GM19397 (cell line): ENCODE measurements at regions not wholly inside any gene's neighbourhood (a gene's known extent, or its start where the extent isn't known, plus 50 kb on each side); places are given as distances from the start of the nearest gene placed in this dataset.
A peak's percentile ranks its signal among the peaks of the same experiment; 100 is the strongest.
"Not testable (repeated sequence)": the region's sequence is repeated elsewhere in the genome, so short reads cannot be mapped to it uniquely, and the experiment has no call there.

Source experiments
- ATAC-seq: cut with Tn5 transposase; IDR thresholded peaks from one replicate; pipeline ENCODE4 v1.9.1; 2021; ENCODE audit warnings: mild to moderate bottlenecking, moderate library complexity; ENCODE audit not compliant: unreplicated experiment

DNA sequence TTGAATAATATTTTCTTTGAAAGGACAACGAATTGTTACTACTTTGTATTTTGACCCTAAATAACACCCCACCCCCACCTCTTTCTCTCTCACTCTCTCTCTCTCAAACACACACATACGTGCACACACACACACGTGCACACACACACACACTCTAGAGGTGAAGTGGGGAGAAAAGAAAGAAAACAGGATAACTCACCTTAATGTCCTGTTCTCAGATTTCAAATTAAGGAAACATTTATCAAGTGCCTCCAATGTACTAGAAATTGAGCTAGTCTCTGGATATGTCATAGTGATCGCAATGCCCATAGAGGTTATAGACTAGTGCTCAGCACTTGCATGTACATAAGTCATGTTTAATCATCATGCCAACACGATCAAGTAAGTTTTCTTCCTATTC, 1483.6 kb upstream of the SEL1L start:
- no peak for ATAC-seq

DNA sequence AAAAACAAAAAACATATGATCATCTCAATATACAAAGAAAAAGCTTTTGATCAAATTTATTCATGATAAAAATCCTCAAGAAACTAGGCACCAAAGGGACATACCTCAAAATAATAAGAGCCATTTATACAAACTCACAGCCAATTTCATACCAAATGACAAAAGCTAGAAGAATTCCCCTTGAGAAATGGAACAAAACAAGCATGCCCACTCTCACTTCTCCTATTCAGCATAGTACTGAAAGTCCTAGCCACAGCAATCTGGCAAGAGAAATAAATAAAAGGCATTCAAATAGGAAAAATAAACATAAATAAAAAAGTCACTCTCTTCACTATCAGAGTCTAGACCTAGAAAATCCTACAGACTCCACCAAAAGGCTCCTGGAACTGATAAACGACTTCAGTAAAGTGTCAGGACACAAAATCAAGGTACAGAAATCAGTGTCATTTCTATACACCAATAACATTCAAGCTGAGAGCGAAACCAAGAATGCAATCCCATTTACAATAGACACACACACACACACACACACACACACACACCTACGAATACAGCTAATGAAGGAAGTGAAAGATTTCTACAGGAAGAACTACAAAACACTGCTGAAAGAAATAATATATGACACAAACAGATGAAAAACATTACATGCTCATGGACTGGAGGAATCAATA, 1486.2 kb upstream of the SEL1L start:
- no peak for ATAC-seq

DNA sequence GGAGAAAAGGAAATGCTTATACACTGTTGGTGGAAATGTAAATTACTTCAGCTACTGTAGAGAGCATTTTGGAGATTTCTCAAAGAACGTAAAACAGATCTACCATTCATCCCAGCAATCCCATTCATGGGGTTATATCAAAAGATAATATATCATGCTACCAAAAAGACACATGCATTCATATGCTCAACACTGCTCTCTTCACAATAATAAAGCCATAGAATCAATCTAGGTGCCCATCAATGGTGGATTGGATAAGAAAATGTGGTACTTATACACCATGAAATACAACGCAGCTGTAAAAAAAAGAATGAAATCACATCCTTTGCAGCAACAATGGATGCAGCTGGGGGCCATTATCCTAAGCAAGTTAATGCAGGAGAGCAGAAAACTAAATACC, 1487.7 kb upstream of the SEL1L start:
- ATAC-seq, result no peak

DNA sequence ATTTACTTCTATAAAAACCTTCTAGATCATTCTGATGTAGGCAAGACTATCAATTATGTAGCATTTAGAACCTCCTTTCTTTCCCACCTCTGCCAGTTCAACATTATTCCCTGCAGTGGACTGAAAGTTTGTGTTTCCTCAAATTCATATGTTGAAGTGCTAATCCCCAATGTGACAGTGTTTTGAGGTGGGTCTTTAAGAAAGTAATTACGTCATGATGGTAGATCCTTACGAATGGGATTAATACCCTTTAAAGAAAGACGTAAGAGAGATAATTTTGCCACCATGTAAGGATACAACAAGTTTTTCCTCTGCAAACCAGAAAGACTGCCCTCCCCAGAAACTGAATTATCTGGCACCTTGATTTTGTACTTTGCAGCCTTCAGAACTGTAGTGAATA, 1489.7 kb upstream of the SEL1L start:
- no peak for ATAC-seq

DNA sequence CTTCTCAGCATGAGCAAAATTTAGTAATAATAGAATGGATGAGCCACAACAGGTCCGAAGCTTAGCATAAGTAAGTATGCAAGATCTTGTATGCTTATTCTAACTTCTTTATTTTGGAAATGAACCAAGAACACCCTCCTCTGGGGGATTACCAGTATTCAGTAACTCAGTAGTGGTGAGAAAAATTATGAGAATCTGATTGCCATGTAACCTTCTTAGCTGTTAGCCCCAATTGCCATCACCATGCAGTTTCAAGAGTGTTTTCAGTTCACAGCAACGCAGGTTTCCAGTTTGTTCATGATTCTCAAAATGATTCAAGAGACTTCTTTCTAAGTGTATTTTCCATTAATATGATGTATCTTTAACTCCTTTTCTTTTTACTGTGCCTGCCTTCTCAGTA, 1507.6 kb upstream of the SEL1L start:
- ATAC-seq, result no peak

DNA sequence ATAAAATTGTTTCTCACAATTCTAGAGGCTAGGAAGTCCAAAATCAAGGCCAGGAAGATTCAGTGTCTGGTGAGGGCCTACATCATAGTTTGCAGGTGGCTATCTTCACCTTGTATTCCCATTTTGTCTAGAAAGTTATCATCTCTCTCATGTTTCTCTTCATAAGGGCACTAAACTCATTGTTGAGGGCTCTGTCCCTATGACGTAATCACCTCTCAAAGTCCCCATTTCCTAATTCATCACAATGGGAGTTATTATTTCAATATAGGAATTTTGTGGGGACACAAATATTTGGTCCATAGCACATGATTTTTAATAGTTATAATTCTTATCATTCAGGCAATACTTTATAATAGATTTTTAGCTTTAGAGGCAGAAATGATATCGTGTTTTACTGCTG, 1509.2 kb upstream of the SEL1L start:
- ATAC-seq, result no peak

DNA sequence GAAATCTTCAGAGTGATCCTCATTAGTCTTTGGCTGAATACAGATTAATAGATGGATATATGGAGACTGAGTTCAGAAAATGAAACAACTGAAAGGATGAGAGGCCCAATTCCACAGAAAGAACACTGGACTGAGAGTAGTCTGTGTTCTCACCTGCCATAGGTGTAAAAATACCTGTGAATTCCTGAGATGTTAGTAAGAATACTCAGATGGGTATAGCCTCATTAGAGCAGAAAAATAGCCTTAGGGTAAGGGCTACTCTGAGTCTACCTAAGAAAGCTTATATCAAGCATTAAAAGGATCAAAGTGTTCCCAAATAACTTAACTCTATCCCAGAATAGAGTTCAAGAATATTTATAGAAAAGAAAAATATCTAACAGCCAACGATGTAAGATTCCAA, 1510.3 kb upstream of the SEL1L start:
- ATAC-seq, result no peak

DNA sequence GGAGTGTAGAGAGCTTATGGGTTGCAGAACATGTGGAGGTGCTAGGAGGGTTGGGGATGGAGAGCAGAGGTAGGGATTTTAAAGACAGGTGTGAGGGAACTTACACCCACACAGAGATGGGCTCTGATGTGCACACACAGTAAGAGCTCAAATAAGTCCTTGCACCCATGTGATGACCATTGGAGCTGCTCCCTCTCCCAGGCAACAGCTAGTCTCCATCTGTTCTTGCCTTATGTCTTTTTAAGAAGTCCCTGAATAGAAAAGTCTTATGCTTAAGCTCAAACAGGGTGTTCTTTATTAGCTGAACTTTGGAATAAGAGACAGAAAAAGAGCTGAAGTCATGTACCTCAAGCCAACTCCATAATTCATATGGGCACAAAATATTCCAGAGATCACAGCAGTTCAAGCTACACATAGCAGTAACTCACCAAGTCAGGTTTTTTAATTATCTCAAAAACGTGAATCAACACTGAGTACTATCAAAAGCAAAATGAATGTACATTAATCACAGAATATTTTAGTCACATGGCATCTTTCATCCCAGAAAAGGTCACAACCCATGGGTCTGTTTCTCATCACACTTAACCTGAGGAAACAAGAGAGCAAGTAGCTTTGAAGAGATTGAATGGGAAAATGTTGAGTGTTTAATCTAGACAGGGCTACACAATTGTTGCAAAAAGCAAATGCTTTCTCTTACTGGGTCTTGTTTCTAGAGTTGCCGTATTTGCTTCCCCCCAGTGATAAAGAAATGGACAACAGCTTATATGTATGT, 1513.6 kb upstream of the SEL1L start:
- ATAC-seq, result no peak

DNA sequence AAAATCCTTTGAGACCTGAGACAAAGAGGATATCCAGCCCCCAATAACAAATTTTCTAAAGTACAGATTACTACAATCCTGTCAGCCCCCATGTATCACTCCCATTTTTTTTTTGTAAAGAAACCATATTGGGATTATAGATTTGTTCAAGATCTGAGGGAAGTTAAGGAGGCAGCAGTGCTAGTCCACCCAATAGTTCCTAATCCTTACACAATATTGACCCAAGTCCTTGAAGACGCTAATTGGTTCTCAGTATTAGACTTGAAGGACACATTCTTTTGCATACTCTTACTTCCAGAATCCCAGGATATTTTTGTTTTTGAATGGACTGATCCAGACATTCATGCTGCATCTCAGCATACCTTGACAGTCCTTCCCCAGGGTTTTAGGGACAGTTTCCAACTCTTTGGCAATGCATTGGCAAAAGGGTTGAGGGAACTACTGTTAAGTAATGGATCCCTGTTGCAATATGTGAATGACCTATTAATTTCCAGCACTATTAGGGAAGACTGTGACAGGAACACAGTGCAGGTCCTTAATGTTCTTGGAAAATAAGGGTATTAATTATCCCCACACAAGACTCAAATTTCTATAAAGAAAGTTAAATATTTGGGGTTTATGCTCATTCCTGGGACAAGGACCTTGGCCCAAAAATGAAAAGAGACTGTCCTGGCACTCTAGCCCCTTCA, 1519.5 kb upstream of the SEL1L start:
- no peak for ATAC-seq

DNA sequence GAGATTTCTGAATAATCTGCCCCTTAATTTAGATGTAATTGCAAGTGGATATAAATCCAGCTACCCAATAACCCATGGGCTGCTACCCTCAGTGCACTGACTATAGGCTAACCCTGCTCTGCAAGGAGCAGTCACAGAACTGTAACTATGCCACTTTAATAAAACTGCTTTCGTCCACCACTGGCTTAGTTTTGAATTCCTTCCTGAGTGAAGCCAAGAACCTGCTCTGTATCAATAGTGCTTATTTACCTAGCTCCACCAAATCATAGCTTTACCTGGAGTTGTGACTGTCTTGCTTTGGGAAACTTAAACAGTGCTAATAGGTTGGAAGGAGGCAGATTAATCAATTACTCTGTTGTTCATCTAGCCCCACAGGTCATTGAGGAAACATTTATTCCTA, 1524.4 kb upstream of the SEL1L start:
- ATAC-seq, result no peak

DNA sequence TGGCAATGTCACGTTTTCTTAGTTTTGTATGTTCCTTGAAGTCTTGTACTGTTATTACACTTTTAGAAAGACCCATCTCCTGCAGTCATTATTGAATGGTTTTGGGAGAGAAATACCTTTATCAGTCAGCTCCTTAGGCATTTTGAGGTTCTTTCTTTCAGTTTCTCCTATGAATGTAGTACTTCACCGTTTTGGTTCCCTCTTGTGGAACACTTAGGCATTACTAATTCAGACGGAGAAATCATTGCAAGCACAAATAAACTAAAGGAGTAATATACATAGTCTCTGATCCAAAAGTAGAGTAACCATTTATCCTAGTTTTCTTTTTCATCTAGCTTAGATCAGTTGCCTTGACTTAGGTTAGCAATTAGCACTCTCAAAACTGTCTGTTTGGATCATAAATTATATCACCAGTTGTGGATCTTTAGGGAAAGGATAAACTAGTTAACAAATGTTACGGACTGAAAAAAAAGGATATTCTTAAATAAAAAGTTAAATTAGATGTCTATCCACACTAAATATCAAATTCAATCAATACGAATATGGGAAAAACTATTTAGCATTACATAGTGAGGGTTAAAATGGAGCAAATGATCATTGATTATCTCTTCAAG, 1538.3 kb upstream of the SEL1L start:
- ATAC-seq, result peak; percentile 61

DNA sequence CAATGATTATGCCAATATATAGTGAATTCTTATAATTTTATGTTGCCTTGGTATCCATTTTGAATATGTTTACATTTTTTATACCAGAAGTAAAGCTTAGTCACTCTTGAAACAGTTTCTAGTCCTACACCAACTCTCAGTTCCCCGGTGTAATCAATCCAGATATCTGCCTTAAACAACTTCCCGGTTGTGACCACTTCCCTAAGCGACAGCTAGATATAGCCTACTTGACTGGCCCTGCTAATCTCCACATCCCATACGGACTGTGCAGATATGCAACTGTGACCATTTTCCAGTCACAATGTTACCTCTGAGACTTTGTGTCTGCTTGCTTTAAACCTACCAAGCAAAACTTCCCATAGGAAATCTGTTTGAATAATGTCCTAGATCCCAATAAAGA, 1551.5 kb upstream of the SEL1L start:
- ATAC-seq, result no peak

DNA sequence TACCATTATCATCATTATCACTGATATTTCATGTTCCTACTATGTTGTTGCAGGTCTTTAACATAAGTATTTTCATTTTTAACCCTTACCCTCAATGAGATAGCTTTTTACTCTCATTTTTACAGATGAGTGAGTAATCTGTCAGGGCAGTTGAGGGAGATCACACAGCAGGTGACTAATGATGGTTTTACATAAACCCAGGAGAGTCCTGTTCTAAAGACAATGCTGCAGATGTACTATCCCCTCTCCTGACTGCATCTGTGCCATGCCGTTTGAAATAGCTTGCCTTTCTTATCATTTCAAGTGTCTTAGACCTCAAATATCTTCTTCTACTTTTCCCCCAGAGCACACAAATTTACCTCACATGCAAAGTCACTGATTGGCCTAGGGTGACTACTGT, 1552.1 kb upstream of the SEL1L start:
- no peak for ATAC-seq

DNA sequence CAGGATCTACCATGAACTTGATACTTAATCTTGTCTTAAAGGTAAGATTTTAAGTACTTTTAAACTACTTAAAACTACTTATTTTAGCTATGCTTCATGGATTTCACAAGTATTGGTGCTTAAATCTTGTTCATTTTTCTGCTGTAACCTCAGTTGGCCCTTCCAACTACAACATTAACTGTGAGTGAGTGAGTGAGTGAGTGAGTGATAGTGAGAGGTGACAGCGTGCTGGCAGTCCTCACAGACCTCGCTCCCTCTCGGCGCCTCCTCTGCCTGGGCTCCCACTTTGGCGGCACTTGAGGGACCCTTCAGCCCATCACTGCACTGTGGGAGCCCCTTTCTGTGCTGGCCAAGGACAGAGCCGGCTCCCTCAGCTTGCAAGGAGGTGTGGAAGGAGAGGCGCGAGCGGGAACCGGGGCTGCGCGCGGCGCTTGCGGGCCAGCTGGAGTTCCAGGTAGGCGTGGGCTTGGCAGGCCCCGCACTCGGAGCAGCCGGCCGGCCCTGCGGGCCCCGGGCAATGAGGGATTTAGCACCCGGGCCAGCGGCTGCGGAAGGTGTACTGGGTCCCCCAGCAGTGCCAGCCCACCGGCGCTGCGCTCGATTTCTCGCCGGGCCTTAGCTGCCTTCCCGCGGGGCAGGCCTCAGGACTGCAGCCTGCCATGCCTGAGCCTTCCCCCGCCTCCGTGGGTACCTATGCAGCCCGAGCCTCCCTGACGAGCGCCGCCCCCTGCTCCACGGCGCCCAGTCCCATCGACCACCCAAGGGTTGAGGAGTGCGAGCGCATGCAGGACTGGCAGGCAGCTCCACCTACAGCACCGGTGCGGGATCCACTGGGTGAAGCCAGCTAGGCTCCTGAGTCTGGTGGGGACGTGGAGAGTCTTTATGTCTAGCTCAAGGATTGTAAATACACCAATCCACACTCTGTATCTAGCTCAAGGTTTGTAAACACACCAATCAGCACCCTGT, 1558.6 kb upstream of the SEL1L start:
- not testable (repeated sequence) for ATAC-seq

DNA sequence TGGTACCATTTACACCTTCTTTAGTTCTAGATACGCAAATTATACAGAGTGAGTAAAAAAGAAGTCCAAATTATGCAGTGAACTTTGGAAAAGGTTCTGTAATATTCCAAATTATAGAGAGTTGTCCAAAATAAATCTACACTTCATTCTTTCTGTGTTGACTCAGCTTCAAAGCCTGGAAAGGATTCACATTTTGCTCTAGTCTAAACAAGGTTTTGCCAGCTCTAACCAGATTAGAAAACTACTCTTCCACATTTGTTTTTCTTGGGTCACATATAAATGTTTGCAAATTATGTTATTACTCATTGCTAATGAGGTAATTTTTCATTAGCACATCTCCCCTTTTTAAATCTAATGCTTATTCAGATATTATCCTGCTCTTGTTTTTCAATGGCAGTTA, 1562.4 kb upstream of the SEL1L start:
- ATAC-seq, result no peak

DNA sequence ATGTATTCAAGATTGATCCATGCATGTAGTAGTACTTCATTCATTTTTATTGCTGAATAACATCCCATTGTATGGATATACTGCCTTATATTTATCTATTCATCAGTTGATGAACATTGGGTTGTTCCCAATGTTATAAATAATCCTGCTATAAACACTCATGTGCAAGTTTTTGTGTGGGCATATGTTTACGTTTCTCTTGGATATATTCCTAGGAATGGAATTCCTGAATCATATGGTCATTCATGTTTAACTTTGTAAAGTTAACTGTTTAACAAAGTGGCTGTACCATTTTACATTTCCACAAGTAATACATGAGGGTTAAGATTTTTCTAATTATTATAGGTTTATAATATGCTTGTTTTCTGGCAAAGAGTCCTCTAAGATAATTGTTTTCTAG, 1568.2 kb upstream of the SEL1L start:
- ATAC-seq, result no peak

DNA sequence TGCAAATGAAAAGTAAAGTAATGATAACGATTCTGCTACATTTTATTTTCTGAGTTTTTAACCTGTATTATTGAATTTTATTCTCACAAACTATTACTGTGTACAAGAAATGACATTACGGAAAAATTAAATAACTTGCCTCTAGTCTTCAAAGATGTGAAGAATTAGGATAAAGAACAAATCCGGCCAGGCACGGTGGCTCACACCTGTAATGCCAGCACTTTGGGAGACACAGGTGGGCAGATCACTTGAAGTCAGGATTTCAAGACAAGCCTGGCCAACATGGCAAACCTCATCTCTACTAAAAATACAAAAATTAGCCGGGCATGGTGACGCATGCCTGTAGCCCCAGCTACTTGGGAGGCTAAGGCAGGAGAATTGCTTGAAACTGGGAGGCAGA, 1584.4 kb upstream of the SEL1L start:
- ATAC-seq, result no peak

DNA sequence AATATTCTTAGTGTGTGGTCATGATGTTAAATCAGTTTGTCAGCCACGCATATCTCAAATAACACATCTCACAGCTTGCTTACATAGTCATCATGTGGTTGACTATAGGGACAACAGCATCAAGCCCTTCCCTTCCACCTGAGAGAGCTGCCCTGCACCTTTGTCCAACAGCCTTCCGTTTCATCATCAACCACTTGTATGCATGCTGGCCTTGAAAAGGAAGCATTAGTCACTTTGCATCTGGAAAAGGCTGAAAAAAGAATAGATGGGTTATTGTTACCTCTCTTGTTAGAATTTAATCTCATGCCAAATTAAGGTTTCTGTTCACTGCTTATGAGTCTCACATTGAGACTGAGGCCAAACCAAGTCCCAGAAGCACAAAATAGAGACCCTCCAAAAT, 1586.5 kb upstream of the SEL1L start:
- no peak for ATAC-seq

DNA sequence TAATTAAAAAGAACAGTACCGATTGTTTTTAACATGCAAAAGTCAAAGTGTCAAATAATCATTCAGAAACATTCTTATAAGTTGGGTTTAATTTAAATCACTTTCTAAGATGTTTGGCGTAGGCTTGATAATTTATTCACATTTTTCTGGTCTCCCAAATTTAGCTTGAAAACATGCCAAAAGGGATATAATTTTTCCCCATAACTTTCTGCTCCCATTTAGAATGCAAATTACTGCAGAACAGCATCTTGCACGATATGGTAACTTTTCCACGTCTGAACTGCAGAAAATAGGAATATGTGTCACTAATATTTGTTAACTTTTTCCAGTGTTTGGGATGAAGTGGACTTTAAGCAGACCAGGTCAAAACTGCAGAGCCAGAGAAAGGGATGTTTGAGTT, 1592.4 kb upstream of the SEL1L start:
- no peak for ATAC-seq

DNA sequence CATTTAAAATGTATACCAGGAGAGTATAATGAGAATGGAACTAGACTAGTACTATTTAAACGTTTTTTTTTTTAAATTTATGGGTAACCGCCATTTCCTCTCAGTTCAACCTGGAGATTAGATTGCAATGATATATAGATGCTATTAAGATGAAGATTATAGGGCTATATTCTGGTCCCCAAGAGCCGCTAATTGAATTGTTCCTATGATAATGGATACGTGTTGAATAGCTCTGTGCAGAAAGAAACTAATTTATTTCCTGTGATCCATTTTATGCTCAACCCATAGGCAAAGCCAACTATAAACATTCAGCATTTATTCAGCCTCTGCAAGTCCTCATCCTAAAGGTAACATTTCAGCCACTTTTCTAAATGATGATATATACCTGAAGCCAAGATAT, 1595.1 kb upstream of the SEL1L start:
- no peak for ATAC-seq

DNA sequence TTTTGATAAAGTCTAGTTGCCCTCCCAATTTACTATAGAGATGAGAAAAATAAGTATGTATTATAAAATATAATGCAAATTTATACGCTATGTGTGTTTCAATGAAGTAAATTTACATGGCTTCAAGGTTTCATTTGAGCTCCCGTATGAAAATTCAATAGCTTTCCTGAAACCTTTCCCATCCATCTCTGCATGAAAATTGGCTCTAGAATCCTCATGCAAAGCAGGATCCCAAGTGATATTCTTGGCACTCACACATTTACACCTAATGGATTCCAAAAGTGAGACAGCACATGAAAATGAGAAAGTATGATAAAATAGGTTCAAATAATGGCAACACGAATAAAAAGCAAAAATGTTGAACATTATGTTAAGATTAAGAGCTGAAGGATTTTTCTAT, 1595.8 kb upstream of the SEL1L start:
- no peak for ATAC-seq
